ENCODE measurements at regions not wholly inside any gene's neighbourhood (a gene's known extent, or its start where the extent isn't known, plus 50 kb on each side); places are given as distances from the start of the nearest gene placed in this dataset.

- TF ChIP-seq, protein P1, sequence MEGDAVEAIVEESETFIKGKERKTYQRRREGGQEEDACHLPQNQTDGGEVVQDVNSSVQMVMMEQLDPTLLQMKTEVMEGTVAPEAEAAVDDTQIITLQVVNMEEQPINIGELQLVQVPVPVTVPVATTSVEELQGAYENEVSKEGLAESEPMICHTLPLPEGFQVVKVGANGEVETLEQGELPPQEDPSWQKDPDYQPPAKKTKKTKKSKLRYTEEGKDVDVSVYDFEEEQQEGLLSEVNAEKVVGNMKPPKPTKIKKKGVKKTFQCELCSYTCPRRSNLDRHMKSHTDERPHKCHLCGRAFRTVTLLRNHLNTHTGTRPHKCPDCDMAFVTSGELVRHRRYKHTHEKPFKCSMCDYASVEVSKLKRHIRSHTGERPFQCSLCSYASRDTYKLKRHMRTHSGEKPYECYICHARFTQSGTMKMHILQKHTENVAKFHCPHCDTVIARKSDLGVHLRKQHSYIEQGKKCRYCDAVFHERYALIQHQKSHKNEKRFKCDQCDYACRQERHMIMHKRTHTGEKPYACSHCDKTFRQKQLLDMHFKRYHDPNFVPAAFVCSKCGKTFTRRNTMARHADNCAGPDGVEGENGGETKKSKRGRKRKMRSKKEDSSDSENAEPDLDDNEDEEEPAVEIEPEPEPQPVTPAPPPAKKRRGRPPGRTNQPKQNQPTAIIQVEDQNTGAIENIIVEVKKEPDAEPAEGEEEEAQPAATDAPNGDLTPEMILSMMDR (IDR thresholded peaks at IDR 0.05; ENCODE audit: insufficient read depth, low read depth, low read length) = no peak
- no peak for TF ChIP-seq EZH2 (IDR thresholded peaks at IDR 0.05; ENCODE audit: insufficient read depth, low read length)
Measured at GRCh38 chr4:97300561-97300960, 842.7 kb downstream of the STPG2 start.
